ENCODE measurements at regions not wholly inside any gene's neighbourhood (a gene's known extent, or its start where the extent isn't known, plus 50 kb on each side); places are given as distances from the start of the nearest gene placed in this dataset.

- TF ChIP-seq CTCF (conservative IDR thresholded peaks at IDR 0.05; ENCODE audit: low read depth, low read length): no peak
- TF ChIP-seq EZH2 (IDR thresholded peaks at IDR 0.05; ENCODE audit: borderline replicate concordance, low read depth, low read length, poor library complexity, severe bottlenecking): no peak
These were observed 109.8 kb upstream of the DST start for GRCh38 chr6:56752534-56752933.
